WTC11 (cell line): ENCODE measurements at regions not wholly inside any gene's neighbourhood (a gene's known extent, or its start where the extent isn't known, plus 50 kb on each side); places are given as distances from the start of the nearest gene placed in this dataset.

Experiments
- ATAC-seq: fragments of 200-7000 bp; cut with Tn5 transposase; 2 replicates; pipeline ENCODE4 v1.10.0; 2021; ENCODE audit warnings: mild to moderate bottlenecking, moderate library complexity
- CTCF ChIA-PET: fragments of 300-600 bp; sonication (Branson Sonifier 250); formaldehyde crosslinking; loops from one replicate; lab custom pipeline; 2021; ENCODE audit warnings: antibody characterized with exemption; lab: Charles Lee
- POLR2A ChIA-PET: fragments of 350-600 bp; sonication (Branson Sonifier 250); formaldehyde crosslinking; loops from one replicate; lab custom pipeline; 2021; ENCODE audit warnings: antibody characterized with exemption; lab: Charles Lee
- DNase-seq: peaks from one replicate; pipeline ENCODE4 v3.0.0; 2021; ENCODE audit warnings: low spot score
- H3K27ac Mint-ChIP-seq: 2 replicates; pipeline ENCODE4 v1.8.0; 2021; ENCODE audit warnings: mixed read lengths
- H3K27me3 Mint-ChIP-seq: 2 replicates; pipeline ENCODE4 v1.8.0; 2021; ENCODE audit warnings: low read depth, mild to moderate bottlenecking, moderate library complexity, mixed read lengths
- H3K36me3 Mint-ChIP-seq: 2 replicates; pipeline ENCODE4 v1.8.0; 2021; ENCODE audit warnings: mixed read lengths
- H3K4me1 Mint-ChIP-seq: 2 replicates; pipeline ENCODE4 v1.8.0; 2022; ENCODE audit warnings: mixed read lengths
- H3K4me3 Mint-ChIP-seq: 2 replicates; pipeline ENCODE4 v1.8.0; 2021; ENCODE audit warnings: mild to moderate bottlenecking, moderate library complexity, mixed read lengths
- H3K9me3 Mint-ChIP-seq: 2 replicates; pipeline ENCODE4 v1.8.0; 2021; ENCODE audit warnings: mixed read lengths
- CREB1 ChIP-seq: sonication (generic); formaldehyde crosslinking; IDR thresholded peaks from 2 replicates; pipeline ENCODE4 v1.8.0; 2023; ENCODE audit warnings: mild to moderate bottlenecking, missing genetic modification reagents
- GRHL2 ChIP-seq: fragments of 250-450 bp; sonication (Bioruptor Pico); IDR thresholded peaks from 2 replicates; pipeline ENCODE4 v1.8.0; 2022; ENCODE audit warnings: mild to moderate bottlenecking, moderate library complexity; ENCODE audit not compliant: insufficient replicate concordance, severe bottlenecking
- JAZF1 ChIP-seq: fragments of 250-450 bp; sonication (Bioruptor Pico); IDR thresholded peaks from 2 replicates; pipeline ENCODE4 v1.9.0; 2021; ENCODE audit warnings: moderate library complexity, mild to moderate bottlenecking, inconsistent platforms
- NR3C1 ChIP-seq: sonication (generic); formaldehyde crosslinking; conservative IDR thresholded peaks from 2 replicates; pipeline ENCODE4 v1.8.1; 2023; ENCODE audit warnings: low read depth, mild to moderate bottlenecking, missing genetic modification reagents
- RELA ChIP-seq: sonication (generic); formaldehyde crosslinking; IDR thresholded peaks from 2 replicates; pipeline ENCODE4 v1.8.1; 2022; ENCODE audit warnings: missing genetic modification reagents, mild to moderate bottlenecking, borderline replicate concordance
- SOX15 ChIP-seq: fragments of 250-450 bp; sonication (Bioruptor Pico); IDR thresholded peaks from 2 replicates; pipeline ENCODE4 v1.9.0; 2021; ENCODE audit warnings: mild to moderate bottlenecking
- SP1 ChIP-seq: sonication (generic); formaldehyde crosslinking; conservative IDR thresholded peaks from 2 replicates; pipeline ENCODE4 v1.8.1; 2022; ENCODE audit warnings: missing genetic modification reagents
- TP53 ChIP-seq: sonication (generic); formaldehyde crosslinking; IDR thresholded peaks from 2 replicates; pipeline ENCODE4 v1.8.1; 2023; ENCODE audit warnings: mild to moderate bottlenecking, missing genetic modification reagents
- ZNF138 ChIP-seq: sonication (generic); formaldehyde crosslinking; conservative IDR thresholded peaks from 2 replicates; pipeline ENCODE4 v1.8.1; 2022; ENCODE audit warnings: mild to moderate bottlenecking, moderate library complexity, missing genetic modification reagents
- ZNF317 ChIP-seq: sonication (generic); formaldehyde crosslinking; IDR thresholded peaks from 2 replicates; pipeline ENCODE4 v1.8.1; 2023; ENCODE audit warnings: low read depth, mild to moderate bottlenecking, moderate library complexity, missing genetic modification reagents, borderline replicate concordance
- ZNF396 ChIP-seq: fragments of 250-450 bp; sonication (Bioruptor Pico); IDR thresholded peaks from 2 replicates; pipeline ENCODE4 v1.8.0; 2021; ENCODE audit warnings: mild to moderate bottlenecking, moderate library complexity, borderline replicate concordance
- ZNF671 ChIP-seq: fragments of 250-450 bp; sonication (Bioruptor Pico); IDR thresholded peaks from 2 replicates; pipeline ENCODE4 v1.8.0; 2021; ENCODE audit warnings: mild to moderate bottlenecking
- TF ChIP-seq, protein P1 (sequence below): fragments of 250-450 bp; sonication (Bioruptor Pico); conservative IDR thresholded peaks from 2 replicates; pipeline ENCODE4 v1.9.0; 2021; ENCODE audit warnings: mild to moderate bottlenecking
- TF ChIP-seq, protein P2 (sequence below): sonication (generic); formaldehyde crosslinking; IDR thresholded peaks from 2 replicates; pipeline ENCODE4 v1.8.0; 2022; ENCODE audit warnings: mild to moderate bottlenecking, missing genetic modification reagents
- TF ChIP-seq, protein P3 (sequence below): fragments of 250-450 bp; sonication (Bioruptor Pico); IDR thresholded peaks from 2 replicates; pipeline ENCODE4 v1.9.0; 2021; ENCODE audit warnings: mild to moderate bottlenecking
- TF ChIP-seq, protein P4 (sequence below): sonication (generic); formaldehyde crosslinking; conservative IDR thresholded peaks from 2 replicates; pipeline ENCODE4 v1.8.1; 2023; ENCODE audit warnings: mild to moderate bottlenecking, low read depth, missing genetic modification reagents, moderate library complexity
- TF ChIP-seq, protein P5 (sequence below): sonication (generic); formaldehyde crosslinking; IDR thresholded peaks from 2 replicates; pipeline ENCODE4 v1.8.1; 2023; ENCODE audit warnings: mild to moderate bottlenecking, missing genetic modification reagents
- TF ChIP-seq, protein P6 (sequence below): sonication (generic); formaldehyde crosslinking; IDR thresholded peaks from 2 replicates; pipeline ENCODE4 v1.8.0; 2022; ENCODE audit warnings: mild to moderate bottlenecking, missing genetic modification reagents
- TF ChIP-seq, protein P7 (sequence below): sonication (generic); formaldehyde crosslinking; IDR thresholded peaks from 2 replicates; pipeline ENCODE4 v1.8.1; 2023; ENCODE audit warnings: mild to moderate bottlenecking, missing genetic modification reagents, moderate library complexity
- TF ChIP-seq, protein P8 (sequence below): fragments of 250-450 bp; sonication (Bioruptor Pico); IDR thresholded peaks from 2 replicates; pipeline ENCODE4 v1.9.0; 2021; ENCODE audit warnings: mild to moderate bottlenecking
- TF ChIP-seq, protein P9 (sequence below): sonication (generic); formaldehyde crosslinking; IDR thresholded peaks from 2 replicates; pipeline ENCODE4 v1.8.1; 2023; ENCODE audit warnings: mild to moderate bottlenecking, moderate library complexity, missing genetic modification reagents

DNA sequence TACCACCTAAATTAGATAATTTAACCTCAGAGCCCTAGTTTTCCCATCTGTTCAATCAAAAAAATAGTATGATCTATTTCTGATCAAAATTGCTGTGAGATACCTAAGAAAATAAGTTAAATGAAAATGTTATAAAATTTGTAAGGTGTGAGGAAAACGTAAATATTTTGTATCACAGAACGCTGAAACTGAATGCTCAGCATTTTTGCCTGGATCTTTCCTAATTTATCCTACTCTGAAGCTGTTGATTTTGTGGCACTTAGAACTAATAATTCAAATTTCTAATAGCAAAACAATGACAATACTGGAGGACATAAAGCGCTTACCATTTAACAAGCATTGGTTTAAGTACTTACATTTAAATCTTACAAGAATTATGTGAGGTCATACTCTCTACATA, 674.2 kb downstream of the FAM181B start:
- Mint-ChIP-seq H3K9me3 (no peaks in the 10 kb centered on the region), H3K27me3 (no peaks in the 10 kb centered on the region), H3K4me1 (no peaks in the 10 kb centered on the region), H3K36me3 (no peaks in the 10 kb centered on the region), H3K27ac (no peak overlapping the region), H3K4me3 (no peak overlapping the region)
- CTCF ChIA-PET, result no interaction called here
- DNase-seq, result no peak
- no peak for TF ChIP-seq ZNF396 (CRISPR knock-in tag)
- no peak for TF ChIP-seq ZNF138
- no peak for TF ChIP-seq TP53 (CRISPR knock-in tag)
- TF ChIP-seq, protein P1, sequence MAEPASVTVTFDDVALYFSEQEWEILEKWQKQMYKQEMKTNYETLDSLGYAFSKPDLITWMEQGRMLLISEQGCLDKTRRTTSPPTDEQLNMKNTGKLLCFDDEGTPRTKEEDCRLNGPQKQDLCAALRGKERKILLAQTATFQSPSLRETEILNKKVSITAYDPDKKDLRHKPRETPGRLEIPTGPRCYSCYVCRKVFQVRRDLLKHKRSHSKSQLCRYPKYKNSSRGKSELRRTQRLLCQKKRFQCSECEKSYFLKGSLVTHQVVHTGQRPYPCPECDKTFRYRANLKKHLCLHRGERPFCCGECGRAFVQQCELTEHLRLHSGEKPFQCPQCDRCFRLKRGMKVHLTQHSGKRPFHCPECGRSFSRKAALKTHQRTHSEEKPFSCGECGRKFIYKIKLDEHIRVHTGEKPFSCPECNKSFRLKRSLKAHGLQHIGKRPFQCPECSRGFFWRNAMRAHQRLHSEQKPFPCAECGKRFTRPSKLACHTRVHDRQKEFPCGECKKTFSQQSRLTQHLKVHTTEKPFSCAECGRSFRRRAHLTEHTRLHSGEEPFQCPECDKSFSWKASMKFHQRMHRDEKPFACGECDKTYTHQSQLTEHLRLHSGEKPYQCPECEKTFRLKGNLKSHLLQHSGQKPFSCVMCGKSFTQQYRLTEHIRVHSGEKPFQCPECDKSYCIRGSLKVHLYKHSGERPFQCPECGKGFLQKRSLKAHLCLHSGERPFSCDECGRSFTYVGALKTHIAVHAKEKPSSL (CRISPR knock-in tag), result no peak
- TF ChIP-seq SP1 (CRISPR knock-in tag), result no peak
- TF ChIP-seq, protein P2, sequence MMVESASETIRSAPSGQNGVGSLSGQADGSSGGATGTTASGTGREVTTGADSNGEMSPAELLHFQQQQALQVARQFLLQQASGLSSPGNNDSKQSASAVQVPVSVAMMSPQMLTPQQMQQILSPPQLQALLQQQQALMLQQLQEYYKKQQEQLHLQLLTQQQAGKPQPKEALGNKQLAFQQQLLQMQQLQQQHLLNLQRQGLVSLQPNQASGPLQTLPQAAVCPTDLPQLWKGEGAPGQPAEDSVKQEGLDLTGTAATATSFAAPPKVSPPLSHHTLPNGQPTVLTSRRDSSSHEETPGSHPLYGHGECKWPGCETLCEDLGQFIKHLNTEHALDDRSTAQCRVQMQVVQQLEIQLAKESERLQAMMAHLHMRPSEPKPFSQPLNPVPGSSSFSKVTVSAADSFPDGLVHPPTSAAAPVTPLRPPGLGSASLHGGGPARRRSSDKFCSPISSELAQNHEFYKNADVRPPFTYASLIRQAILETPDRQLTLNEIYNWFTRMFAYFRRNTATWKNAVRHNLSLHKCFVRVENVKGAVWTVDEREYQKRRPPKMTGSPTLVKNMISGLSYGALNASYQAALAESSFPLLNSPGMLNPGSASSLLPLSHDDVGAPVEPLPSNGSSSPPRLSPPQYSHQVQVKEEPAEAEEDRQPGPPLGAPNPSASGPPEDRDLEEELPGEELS, result no peak
- TF ChIP-seq, protein P3, sequence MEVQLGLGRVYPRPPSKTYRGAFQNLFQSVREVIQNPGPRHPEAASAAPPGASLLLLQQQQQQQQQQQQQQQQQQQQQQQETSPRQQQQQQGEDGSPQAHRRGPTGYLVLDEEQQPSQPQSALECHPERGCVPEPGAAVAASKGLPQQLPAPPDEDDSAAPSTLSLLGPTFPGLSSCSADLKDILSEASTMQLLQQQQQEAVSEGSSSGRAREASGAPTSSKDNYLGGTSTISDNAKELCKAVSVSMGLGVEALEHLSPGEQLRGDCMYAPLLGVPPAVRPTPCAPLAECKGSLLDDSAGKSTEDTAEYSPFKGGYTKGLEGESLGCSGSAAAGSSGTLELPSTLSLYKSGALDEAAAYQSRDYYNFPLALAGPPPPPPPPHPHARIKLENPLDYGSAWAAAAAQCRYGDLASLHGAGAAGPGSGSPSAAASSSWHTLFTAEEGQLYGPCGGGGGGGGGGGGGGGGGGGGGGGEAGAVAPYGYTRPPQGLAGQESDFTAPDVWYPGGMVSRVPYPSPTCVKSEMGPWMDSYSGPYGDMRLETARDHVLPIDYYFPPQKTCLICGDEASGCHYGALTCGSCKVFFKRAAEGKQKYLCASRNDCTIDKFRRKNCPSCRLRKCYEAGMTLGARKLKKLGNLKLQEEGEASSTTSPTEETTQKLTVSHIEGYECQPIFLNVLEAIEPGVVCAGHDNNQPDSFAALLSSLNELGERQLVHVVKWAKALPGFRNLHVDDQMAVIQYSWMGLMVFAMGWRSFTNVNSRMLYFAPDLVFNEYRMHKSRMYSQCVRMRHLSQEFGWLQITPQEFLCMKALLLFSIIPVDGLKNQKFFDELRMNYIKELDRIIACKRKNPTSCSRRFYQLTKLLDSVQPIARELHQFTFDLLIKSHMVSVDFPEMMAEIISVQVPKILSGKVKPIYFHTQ (CRISPR knock-in tag), result no peak
- ATAC-seq, result no peak
- POLR2A ChIA-PET, result no interaction called here

DNA sequence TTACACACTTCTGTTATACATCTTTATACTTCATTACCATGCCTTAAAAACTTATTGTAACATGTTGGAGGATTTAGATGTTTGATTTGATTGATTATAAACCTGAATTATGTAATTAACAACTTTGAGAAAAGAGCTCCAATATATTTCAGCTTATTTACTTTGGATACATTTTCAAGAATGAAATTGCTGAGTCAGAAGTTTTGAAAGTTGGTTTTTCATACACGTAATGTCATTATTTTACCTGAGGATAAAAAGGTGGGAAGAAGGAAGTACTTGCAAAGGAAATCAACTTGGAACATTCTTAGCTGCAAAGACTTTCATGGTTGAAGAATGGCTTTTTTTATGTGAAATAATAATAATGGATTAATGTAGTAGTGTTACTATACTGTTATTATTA, 677.2 kb downstream of the FAM181B start:
- Mint-ChIP-seq H3K27ac (no peak overlapping the region), H3K4me1 (no peaks in the 10 kb centered on the region), H3K4me3 (no peak overlapping the region), H3K9me3 (no peaks in the 10 kb centered on the region), H3K27me3 (no peaks in the 10 kb centered on the region; the same call in 1 of the 2 replicates), H3K36me3 (no peaks in the 10 kb centered on the region)
- POLR2A ChIA-PET, result interaction anchor here (0.5 kb wide), 1 partner anchor 14 kb away, joined by 16 read pairs; no protein-coding TSS in a partner anchor
- CTCF ChIA-PET, result no interaction called here
- DNase-seq (no peak), ATAC-seq (no peak)
- TF ChIP-seq, protein P4, sequence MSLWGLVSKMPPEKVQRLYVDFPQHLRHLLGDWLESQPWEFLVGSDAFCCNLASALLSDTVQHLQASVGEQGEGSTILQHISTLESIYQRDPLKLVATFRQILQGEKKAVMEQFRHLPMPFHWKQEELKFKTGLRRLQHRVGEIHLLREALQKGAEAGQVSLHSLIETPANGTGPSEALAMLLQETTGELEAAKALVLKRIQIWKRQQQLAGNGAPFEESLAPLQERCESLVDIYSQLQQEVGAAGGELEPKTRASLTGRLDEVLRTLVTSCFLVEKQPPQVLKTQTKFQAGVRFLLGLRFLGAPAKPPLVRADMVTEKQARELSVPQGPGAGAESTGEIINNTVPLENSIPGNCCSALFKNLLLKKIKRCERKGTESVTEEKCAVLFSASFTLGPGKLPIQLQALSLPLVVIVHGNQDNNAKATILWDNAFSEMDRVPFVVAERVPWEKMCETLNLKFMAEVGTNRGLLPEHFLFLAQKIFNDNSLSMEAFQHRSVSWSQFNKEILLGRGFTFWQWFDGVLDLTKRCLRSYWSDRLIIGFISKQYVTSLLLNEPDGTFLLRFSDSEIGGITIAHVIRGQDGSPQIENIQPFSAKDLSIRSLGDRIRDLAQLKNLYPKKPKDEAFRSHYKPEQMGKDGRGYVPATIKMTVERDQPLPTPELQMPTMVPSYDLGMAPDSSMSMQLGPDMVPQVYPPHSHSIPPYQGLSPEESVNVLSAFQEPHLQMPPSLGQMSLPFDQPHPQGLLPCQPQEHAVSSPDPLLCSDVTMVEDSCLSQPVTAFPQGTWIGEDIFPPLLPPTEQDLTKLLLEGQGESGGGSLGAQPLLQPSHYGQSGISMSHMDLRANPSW (CRISPR knock-in tag), result no peak
- TF ChIP-seq GRHL2 (CRISPR knock-in tag), result no peak
- TF ChIP-seq CREB1, result no peak
- TF ChIP-seq, protein P5, sequence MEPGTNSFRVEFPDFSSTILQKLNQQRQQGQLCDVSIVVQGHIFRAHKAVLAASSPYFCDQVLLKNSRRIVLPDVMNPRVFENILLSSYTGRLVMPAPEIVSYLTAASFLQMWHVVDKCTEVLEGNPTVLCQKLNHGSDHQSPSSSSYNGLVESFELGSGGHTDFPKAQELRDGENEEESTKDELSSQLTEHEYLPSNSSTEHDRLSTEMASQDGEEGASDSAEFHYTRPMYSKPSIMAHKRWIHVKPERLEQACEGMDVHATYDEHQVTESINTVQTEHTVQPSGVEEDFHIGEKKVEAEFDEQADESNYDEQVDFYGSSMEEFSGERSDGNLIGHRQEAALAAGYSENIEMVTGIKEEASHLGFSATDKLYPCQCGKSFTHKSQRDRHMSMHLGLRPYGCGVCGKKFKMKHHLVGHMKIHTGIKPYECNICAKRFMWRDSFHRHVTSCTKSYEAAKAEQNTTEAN (CRISPR knock-in tag), result no peak
- no peak for TF ChIP-seq JAZF1 (CRISPR knock-in tag)
- TF ChIP-seq, protein P6, sequence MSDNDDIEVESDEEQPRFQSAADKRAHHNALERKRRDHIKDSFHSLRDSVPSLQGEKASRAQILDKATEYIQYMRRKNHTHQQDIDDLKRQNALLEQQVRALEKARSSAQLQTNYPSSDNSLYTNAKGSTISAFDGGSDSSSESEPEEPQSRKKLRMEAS (CRISPR knock-in tag), result no peak
- TF ChIP-seq, protein P7, sequence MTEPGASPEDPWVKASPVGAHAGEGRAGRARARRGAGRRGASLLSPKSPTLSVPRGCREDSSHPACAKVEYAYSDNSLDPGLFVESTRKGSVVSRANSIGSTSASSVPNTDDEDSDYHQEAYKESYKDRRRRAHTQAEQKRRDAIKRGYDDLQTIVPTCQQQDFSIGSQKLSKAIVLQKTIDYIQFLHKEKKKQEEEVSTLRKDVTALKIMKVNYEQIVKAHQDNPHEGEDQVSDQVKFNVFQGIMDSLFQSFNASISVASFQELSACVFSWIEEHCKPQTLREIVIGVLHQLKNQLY (CRISPR knock-in tag), result no peak
- TF ChIP-seq ZNF671 (CRISPR knock-in tag), result no peak
- TF ChIP-seq, protein P8, sequence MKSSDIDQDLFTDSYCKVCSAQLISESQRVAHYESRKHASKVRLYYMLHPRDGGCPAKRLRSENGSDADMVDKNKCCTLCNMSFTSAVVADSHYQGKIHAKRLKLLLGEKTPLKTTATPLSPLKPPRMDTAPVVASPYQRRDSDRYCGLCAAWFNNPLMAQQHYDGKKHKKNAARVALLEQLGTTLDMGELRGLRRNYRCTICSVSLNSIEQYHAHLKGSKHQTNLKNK (CRISPR knock-in tag), result no peak
- TF ChIP-seq SOX15, result no peak
- TF ChIP-seq, protein P9, sequence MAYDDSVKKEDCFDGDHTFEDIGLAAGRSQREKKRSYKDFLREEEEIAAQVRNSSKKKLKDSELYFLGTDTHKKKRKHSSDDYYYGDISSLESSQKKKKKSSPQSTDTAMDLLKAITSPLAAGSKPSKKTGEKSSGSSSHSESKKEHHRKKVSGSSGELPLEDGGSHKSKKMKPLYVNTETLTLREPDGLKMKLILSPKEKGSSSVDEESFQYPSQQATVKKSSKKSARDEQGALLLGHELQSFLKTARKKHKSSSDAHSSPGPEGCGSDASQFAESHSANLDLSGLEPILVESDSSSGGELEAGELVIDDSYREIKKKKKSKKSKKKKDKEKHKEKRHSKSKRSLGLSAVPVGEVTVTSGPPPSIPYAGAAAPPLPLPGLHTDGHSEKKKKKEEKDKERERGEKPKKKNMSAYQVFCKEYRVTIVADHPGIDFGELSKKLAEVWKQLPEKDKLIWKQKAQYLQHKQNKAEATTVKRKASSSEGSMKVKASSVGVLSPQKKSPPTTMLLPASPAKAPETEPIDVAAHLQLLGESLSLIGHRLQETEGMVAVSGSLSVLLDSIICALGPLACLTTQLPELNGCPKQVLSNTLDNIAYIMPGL (CRISPR knock-in tag), result no peak
- TF ChIP-seq ZNF317 (CRISPR knock-in tag), result no peak
- TF ChIP-seq NR3C1 (CRISPR knock-in tag), result no peak
- no peak for TF ChIP-seq RELA (CRISPR knock-in tag)
